AG09319 (cell line): ENCODE measurements at regions not wholly inside any gene's neighbourhood (a gene's known extent, or its start where the extent isn't known, plus 50 kb on each side); places are given as distances from the start of the nearest gene placed in this dataset.

ENCODE experiments used
- DNase-seq: peaks from one replicate; pipeline ENCODE4 v3.0.0-alpha.2; 2010; ENCODE audit warnings: low read depth; ENCODE audit errors: extremely low read depth
- TF ChIP-seq, protein P1 (sequence below): IDR thresholded peaks from 2 replicates; pipeline ENCODE4 v1.5.1; 2011; ENCODE audit warnings: low read depth, mild to moderate bottlenecking, inconsistent platforms, low read length, moderate library complexity

DNA sequence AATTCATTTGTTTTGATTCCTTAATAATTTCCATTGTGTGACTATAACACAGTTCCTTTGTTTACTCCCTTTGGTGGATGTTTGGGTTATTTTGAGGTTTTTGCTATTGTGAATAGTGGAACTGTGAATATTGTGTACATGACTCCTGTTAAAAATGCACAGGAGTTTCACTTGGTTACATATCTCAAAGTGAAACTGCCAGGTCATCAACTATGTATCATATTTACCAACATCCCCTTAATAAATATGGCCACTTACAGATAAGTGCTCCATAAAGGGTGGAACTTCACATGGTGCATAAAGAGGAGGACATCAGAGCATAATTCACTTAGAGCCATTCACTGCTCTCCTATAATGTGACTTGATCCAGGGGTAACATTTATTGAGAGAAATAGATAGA lies 328.9 kb downstream of the SEC23A start:
- no peak for DNase-seq
- TF ChIP-seq, protein P1, sequence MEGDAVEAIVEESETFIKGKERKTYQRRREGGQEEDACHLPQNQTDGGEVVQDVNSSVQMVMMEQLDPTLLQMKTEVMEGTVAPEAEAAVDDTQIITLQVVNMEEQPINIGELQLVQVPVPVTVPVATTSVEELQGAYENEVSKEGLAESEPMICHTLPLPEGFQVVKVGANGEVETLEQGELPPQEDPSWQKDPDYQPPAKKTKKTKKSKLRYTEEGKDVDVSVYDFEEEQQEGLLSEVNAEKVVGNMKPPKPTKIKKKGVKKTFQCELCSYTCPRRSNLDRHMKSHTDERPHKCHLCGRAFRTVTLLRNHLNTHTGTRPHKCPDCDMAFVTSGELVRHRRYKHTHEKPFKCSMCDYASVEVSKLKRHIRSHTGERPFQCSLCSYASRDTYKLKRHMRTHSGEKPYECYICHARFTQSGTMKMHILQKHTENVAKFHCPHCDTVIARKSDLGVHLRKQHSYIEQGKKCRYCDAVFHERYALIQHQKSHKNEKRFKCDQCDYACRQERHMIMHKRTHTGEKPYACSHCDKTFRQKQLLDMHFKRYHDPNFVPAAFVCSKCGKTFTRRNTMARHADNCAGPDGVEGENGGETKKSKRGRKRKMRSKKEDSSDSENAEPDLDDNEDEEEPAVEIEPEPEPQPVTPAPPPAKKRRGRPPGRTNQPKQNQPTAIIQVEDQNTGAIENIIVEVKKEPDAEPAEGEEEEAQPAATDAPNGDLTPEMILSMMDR: no peak

DNA sequence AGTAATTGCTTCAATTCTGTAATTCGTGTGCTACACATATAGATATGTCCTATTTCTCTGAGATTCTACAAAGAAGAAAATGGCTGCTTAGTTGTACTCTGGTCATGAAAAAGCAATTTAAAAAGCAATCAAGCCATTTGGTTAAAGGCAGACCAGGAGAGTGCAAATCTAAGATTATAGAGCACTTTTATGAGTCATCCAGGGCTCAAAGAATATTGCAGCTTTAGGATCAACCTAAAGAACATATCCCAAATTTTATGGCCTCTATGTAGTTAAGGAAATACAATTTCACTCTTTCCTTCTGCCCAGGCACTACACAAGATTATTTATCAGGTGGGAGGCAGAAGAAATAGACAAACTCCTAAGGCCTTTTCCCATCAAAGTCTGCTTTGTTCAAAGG lies 332.8 kb downstream of the SEC23A start:
- TF ChIP-seq, protein P1: no peak
- no peak for DNase-seq

DNA sequence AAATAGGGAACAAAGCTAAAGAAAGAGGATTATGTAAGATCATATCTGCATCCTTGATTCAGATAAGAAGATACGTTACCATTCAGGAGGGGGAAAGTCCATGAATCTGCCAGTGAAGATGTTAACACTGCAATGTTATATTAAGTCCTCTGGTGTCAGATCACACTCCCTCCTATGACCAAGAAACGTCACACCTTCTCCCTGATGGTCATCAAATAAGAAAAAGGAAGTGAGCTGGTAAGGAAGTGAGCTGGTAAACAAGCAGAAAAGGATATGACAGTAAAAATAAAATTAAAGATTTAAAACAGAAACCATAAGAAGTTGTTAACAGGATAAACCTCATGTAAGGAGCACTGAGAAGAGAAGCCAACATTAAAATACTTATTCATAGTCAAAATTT lies 340.2 kb downstream of the SEC23A start:
- TF ChIP-seq, protein P1: no peak
- DNase-seq: no peak

DNA sequence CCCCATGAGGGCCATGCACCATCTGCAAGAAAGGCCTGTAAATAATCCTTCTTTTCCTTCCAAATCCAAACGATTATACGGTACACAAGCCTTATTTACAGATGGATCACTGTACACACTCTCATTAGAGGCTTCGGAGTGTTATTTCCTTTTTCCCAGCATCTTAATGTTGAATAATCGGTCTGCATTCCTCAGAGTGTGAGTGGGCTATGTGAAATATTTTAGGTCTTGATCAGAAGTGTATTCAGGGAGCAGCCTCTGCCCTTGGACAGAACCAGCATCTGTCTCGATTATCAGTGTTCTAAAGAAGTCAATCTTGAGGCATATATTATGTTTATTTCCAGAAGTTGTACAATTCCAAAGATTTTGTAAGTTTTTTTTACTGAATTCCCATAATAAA lies 340.6 kb downstream of the SEC23A start:
- TF ChIP-seq, protein P1: no peak
- no peak for DNase-seq

DNA sequence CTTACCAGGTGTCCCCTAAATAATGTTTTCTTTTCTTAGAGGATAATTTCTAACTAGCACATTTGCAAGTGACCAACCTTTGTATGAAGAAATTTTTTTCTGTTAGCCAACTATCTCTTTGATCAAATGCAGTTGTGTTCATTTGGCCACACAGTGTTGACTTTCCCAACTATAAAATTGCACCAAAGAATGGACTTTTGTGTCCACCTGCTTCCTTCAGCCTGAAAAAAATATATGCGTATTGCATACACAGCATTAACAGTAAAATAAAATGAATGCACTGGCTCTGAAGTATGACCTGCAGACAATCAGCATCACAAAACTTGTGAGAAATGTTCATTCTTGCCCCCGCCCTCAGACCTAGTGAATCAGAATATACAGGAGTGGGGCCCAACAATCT lies 342.0 kb downstream of the SEC23A start:
- DNase-seq: no peak
- TF ChIP-seq, protein P1: no peak

DNA sequence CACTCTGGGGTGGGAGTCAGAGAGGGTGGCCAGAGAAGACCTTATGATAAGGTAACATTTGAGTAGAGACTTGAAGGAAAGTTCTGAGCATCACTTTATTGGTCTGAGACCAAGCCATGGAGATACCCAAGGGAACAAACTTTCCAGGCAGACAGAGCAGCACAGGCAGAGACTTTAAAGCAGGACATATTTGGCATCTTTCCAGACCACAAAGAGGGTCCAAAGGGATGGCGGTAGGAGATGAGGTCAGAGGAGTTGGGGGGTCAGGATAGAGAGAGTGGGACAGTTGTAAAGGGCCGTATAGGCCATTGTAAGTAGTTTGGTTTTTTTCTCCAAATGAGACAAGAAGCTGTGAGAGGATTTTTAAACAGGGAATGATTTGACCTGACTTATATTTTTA lies 344.4 kb downstream of the SEC23A start:
- TF ChIP-seq, protein P1: no peak
- no peak for DNase-seq

DNA sequence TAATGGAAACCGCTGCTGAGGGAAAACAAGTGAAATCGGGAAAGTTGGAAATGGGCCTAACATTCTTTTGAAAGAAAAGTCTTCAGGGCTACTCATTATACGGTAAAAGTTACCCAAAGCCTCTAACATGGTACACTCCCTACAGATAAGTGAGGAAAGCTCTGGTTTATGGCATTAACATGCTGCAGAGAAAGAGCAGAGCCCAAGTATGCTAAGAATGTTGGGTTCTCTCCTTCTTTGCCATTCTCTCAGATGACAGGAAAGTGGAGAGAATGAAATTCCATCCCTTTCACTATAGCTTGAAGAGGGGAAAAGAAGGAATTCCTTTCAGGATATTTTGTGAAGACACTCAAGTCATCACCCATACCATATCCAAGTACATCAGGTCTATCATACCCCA lies 348.0 kb downstream of the SEC23A start:
- TF ChIP-seq, protein P1: no peak
- DNase-seq: no peak
